Stomach (tissue), 8 donors: ENCODE measurements at regions not wholly inside any gene's neighbourhood (a gene's known extent, or its start where the extent isn't known, plus 50 kb on each side); places are given as distances from the start of the nearest gene placed in this dataset.

Source experiments
- DNase-seq, 2 donors: peaks; one replicate each; pipeline versions ENCODE4 v3.0.0 to v3.0.0-alpha.2; 2013 to 2019
- H3K27ac ChIP-seq, 5 donors: fragments of 200-600 bp in 4 of 5; sonication (generic) in 4 of 5; one replicate each; pipeline ENCODE4 v1.5.1; 2013 to 2019; ENCODE audit warnings: mild to moderate bottlenecking in 1 of 5, moderate library complexity in 1 of 5
- H3K27me3 ChIP-seq, 3 donors: fragments of 200-600 bp; sonication (generic); one replicate each; pipeline ENCODE4 v1.5.1; 2017 to 2019; ENCODE audit warnings: mixed run types in 1 of 3
- H3K36me3 ChIP-seq, 4 donors: fragments of 200-600 bp; sonication (generic); 1 replicate in 3 of 4; 2 replicates in 1 of 4; pipeline ENCODE4 v1.5.1; 2016 to 2019
- H3K4me1 ChIP-seq, 4 donors: fragments of 200-600 bp; sonication (generic); one replicate each; pipeline ENCODE4 v1.5.1; 2016 to 2019
- H3K4me3 ChIP-seq, 4 donors: fragments of 200-600 bp; sonication (generic) in 3 of 4; one replicate each; pipeline ENCODE4 v1.5.1; 2016 to 2019; ENCODE audit warnings: mild to moderate bottlenecking in 1 of 4
- H3K9me3 ChIP-seq, 4 donors: fragments of 200-600 bp; sonication (generic); one replicate each; pipeline ENCODE4 v1.5.1; 2016 to 2019
- EP300 ChIP-seq: sonication (generic); formaldehyde crosslinking; IDR thresholded peaks from one replicate; pipeline ENCODE4 v1.6.1; 2017; ENCODE audit warnings: antibody characterized with exemption
- POLR2A ChIP-seq, 4 donors: fragments of 450-650 bp; IDR thresholded peaks; one replicate each; pipeline ENCODE4 v1.6.1; 2016; ENCODE audit warnings: antibody characterized with exemption in 4 of 4, control low read depth in 2 of 4, mild to moderate bottlenecking in 1 of 4, moderate library complexity in 1 of 4
- POLR2AphosphoS5 ChIP-seq, 3 donors: sonication (generic); formaldehyde crosslinking; IDR thresholded peaks; one replicate each; pipeline ENCODE4 v1.6.1; 2016; ENCODE audit warnings: antibody characterized with exemption in 3 of 3
- WGBS, 5 donors: extraction: QIAGEN DNeasy Blood & Tissue Kit in 3 of 5; methylation state at CpG; one replicate each; pipeline versions ENCODE4 v1.1.5 to v1.1.7; 2013 to 2018; 5-methylcytosine and 5-hydroxymethylcytosine counted together
- intact Hi-C: fragments of 100-400 bp; cut with DNase I; formaldehyde crosslinking; loops from one replicate; pipeline ENCODE4 v1.15.1; 2023; ENCODE audit warnings: low total_unique reads
- TF ChIP-seq, protein P1 (sequence below), 7 experiments: fragments of 450-650 bp in 4 of 7; fragments of 200-600 bp in 3 of 7; sonication (generic) in 3 of 7; IDR thresholded peaks; one replicate each; pipeline ENCODE4 v1.5.1; 2016 to 2019; ENCODE audit warnings: antibody characterized with exemption in 7 of 7, control low read depth in 2 of 7, mild to moderate bottlenecking in 1 of 7
- donor health status: healthy with polysubstance abuse.
- donor health status: Bipolar disorder and iron deficiency.
- donor health status: healthy.

DNA sequence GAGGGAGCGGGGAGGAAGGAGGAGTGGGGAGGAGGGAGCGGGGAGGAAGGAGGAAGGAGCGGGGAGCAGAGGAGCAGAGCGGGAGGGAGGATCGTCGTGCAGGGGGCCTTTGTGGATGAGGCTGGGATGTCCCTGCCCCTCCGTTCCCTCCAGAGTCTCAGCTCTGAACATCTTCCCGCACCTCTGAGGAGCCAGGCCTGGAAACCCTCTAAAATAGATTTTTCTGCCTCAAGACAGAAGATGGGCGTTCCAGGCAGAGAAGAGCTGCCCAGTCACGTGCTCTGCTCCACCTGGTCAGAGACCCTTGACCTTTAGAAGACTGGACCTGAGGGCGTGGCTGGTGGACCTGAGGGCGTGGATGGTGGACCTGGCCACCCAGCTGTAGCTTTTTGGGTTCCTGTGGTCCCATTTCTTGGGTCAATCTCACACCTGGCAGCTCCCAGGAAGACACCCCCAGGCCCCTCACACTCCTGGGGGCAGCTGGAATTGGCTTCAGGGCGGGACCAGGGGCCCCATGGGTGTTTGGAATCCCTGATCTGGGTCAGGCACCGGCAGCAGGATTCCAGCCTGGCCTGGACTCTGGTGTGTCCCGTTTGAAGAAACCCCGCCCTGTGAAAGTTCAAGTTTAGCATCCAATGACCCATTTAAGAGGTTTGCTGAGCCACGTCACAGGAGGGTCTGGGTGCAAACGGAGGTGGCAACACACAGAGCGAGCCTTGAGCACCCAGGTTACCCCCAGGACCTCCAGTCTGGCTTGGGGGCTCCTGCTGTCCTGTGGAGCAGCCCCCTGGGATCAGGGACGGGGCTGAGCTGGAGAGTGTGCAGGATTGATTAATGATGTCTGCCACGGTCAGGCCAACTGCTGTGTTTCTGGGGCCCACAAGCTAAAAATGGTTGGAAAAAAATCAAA, 96.9 kb upstream of the BHLHE23 start:
- peaks cover 0 to 9% (median 8%) of the 10 kb centered on the region in 4 donors for H3K9me3 ChIP-seq
- H3K36me3 ChIP-seq = no peaks in the 10 kb centered on the region
- peaks cover 16 to 27% (median 21%) of the 10 kb centered on the region in 4 donors for H3K4me1 ChIP-seq
- H3K27me3 ChIP-seq = peaks cover 0 to 41% (median 13%) of the 10 kb centered on the region in 3 donors
- WGBS, 5 donors = 66 to 73% (median 71%) methylated on average over 18 to 21 of the region's 21 CpGs
- H3K4me3 ChIP-seq = no peak overlapping the region
- TF ChIP-seq POLR2AphosphoS5 (IDR thresholded peaks at IDR 0.05) (no peak), POLR2A (IDR thresholded peaks at IDR 0.05) (no peak), EP300 (no peak)
- TF ChIP-seq, protein P1, sequence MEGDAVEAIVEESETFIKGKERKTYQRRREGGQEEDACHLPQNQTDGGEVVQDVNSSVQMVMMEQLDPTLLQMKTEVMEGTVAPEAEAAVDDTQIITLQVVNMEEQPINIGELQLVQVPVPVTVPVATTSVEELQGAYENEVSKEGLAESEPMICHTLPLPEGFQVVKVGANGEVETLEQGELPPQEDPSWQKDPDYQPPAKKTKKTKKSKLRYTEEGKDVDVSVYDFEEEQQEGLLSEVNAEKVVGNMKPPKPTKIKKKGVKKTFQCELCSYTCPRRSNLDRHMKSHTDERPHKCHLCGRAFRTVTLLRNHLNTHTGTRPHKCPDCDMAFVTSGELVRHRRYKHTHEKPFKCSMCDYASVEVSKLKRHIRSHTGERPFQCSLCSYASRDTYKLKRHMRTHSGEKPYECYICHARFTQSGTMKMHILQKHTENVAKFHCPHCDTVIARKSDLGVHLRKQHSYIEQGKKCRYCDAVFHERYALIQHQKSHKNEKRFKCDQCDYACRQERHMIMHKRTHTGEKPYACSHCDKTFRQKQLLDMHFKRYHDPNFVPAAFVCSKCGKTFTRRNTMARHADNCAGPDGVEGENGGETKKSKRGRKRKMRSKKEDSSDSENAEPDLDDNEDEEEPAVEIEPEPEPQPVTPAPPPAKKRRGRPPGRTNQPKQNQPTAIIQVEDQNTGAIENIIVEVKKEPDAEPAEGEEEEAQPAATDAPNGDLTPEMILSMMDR (IDR thresholded peaks at IDR 0.05) = no peak
- H3K27ac ChIP-seq = no peak overlapping the region
- no peak for DNase-seq
- intact Hi-C loops = no loop called here

DNA sequence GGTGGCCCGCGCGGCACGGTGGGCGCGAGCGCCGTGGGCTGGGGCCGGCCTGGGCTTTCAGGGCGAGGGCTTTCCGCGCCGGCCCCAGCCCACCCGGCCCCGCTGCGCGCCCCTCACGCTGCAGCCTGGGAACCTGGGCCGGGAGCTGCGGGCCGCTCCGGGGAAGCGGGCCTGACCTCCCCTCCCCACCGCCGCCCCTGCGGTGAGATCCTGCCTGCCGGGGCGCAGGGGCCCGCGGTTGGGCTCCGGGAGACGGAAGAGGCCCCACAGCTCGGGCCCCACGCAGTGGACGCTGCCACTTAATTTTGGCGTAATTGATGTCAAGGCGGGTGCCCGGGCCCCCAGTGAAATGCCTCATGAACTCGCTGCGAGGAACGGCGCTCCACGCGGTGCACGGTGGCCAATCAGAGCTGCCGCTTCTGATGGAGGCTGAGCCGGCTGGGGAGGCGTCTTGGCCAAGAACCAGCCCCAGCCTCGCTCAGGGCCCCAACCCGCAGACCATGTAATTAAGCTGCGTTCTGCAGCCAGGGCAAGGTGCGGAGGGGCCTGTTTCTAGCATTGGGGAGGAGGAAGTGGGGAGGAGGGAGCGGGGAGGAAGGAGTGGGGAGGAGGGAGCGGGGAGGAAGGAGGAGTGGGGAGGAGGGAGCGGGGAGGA, 96.1 kb upstream of the BHLHE23 start:
- Histone ChIP-seq H3K27me3 (peaks cover 0 to 49% (median 13%) of the 10 kb centered on the region in 3 donors), H3K27ac (peak overlapping the region in 3 of 5 donors; percentile 73 to 86 (median 76)), H3K36me3 (no peaks in the 10 kb centered on the region), H3K4me1 (peaks cover 16 to 27% (median 21%) of the 10 kb centered on the region in 4 donors), H3K9me3 (peaks cover 0 to 2% (median 2%) of the 10 kb centered on the region in 4 donors), H3K4me3 (peak overlapping the region; percentile 62 to 82 (median 66))
- DNase-seq = peak; percentile 29 to 51
- TF ChIP-seq, protein P1 (IDR thresholded peaks at IDR 0.05) = no peak
- TF ChIP-seq POLR2AphosphoS5 (IDR thresholded peaks at IDR 0.05) (no peak), EP300 (no peak), POLR2A (IDR thresholded peaks at IDR 0.05) (no peak)
- WGBS, 5 donors = 4 to 7% (median 5%) methylated on average over 20 to 55 of the region's 55 CpGs
- intact Hi-C loops = no loop called here

DNA sequence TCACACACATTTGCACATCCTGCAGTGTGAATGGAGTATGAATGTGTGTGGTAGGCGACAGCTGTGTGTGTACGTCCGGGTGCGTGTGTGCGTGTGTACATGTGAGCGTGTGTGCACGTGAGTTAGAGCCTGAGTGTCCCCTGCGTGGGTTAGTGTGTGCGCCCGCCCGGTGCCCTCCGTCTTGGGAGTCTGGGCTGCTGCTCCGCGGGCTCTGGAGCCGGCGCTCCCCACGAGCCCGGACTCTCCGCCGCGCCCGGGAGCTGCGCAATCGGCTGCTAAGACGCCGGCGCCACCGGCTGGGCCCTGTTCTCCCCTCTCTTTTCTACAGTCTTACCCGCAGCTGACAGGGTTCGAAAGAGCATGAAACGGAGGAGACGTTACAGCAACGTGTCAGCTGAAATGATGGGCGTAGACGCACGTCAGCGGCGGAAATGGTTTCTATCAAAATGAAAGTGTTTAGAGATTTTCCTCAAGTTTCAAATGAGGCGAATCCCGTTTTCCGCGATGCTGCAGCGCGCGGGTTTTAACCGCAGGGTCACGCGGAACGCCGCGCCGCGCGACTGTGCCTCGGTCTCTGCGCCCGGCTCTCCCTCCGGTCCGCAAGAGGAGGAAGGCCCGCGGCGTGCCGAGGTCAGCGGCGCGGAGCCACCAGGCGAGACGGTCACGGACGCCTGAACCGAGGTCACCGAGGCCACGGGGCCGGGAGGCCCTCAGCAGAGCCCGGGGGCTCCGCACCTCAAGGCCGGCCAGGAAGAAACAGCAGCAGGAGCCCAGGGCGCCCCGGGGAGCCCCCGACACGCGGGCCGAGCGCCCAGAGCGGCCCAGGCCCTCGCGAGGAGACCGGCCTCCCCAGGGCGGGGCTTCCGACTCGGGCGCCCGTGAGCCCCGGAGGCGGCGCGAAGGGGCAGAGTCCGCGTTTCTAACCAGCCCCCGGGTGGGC, 95.3 kb upstream of the BHLHE23 start:
- Histone ChIP-seq H3K27me3 (peaks cover 0 to 57% (median 16%) of the 10 kb centered on the region in 3 donors), H3K4me3 (peak overlapping the region; percentile 62 to 82 (median 66)), H3K4me1 (peaks cover 16 to 27% (median 21%) of the 10 kb centered on the region in 4 donors), H3K36me3 (no peaks in the 10 kb centered on the region), H3K27ac (peak overlapping the region; percentile 45 to 86 (median 73)), H3K9me3 (no peaks in the 10 kb centered on the region)
- TF ChIP-seq EP300 (no peak), POLR2AphosphoS5 (IDR thresholded peaks at IDR 0.05) (no peak), POLR2A (IDR thresholded peaks at IDR 0.05) (no peak)
- TF ChIP-seq, protein P1 (IDR thresholded peaks at IDR 0.05) = no peak
- intact Hi-C loops = no loop called here
- DNase-seq = peak; percentile 39 to 60
- WGBS, 5 donors = 0 to 1% (median 1%) methylated on average over 35 to 100 of the region's 100 CpGs
